HG02852 (cell line): ENCODE measurements at regions not wholly inside any gene's neighbourhood (a gene's known extent, or its start where the extent isn't known, plus 50 kb on each side); places are given as distances from the start of the nearest gene placed in this dataset.

ENCODE experiments used
- ATAC-seq: cut with Tn5 transposase; IDR thresholded peaks from one replicate; pipeline ENCODE4 v1.9.1; 2021; ENCODE audit warnings: mild to moderate bottlenecking, moderate library complexity; ENCODE audit not compliant: unreplicated experiment

GRCh38 chr18:39698436-39698835 lies 2132.8 kb upstream of the CELF4 start:
- ATAC-seq, result no peak

GRCh38 chr18:39693359-39693758 lies 2127.8 kb upstream of the CELF4 start:
- ATAC-seq, result no peak

- ATAC-seq, result no peak
These were observed 2126.9 kb upstream of the CELF4 start for GRCh38 chr18:39692367-39693015.

- no peak for ATAC-seq
These were observed 2119.8 kb upstream of the CELF4 start for GRCh38 chr18:39685303-39685902.

- ATAC-seq, result no peak
These were observed 2115.5 kb upstream of the CELF4 start for GRCh38 chr18:39681061-39681460.

- ATAC-seq, result no peak
These were observed 2110.3 kb upstream of the CELF4 start for GRCh38 chr18:39675906-39676305.

- no peak for ATAC-seq
These were observed 2109.8 kb upstream of the CELF4 start for GRCh38 chr18:39675368-39675767.

- ATAC-seq, result no peak
These were observed 2106.6 kb upstream of the CELF4 start for GRCh38 chr18:39672171-39672570.

- no peak for ATAC-seq
These were observed 2102.3 kb upstream of the CELF4 start for GRCh38 chr18:39667905-39668304.

- ATAC-seq, result no peak
These were observed 2100.9 kb upstream of the CELF4 start for GRCh38 chr18:39666541-39666940.

- ATAC-seq, result no peak
These were observed 2096.3 kb upstream of the CELF4 start for GRCh38 chr18:39661856-39662366.

GRCh38 chr18:39660141-39660540 lies 2094.5 kb upstream of the CELF4 start:
- no peak for ATAC-seq

GRCh38 chr18:39655341-39655740 lies 2089.7 kb upstream of the CELF4 start:
- ATAC-seq, result no peak

GRCh38 chr18:39653221-39653620 lies 2087.6 kb upstream of the CELF4 start:
- no peak for ATAC-seq

GRCh38 chr18:39648616-39649015 lies 2083.0 kb upstream of the CELF4 start:
- ATAC-seq, result no peak

GRCh38 chr18:39647627-39648534 lies 2082.3 kb upstream of the CELF4 start:
- ATAC-seq, result no peak

GRCh38 chr18:39638224-39638623 lies 2072.6 kb upstream of the CELF4 start:
- no peak for ATAC-seq

- no peak for ATAC-seq
These were observed 2071.3 kb upstream of the CELF4 start for GRCh38 chr18:39636931-39637330.

- no peak for ATAC-seq
These were observed 2070.4 kb upstream of the CELF4 start for GRCh38 chr18:39635966-39636365.

GRCh38 chr18:39635192-39635591 lies 2069.6 kb upstream of the CELF4 start:
- no peak for ATAC-seq

GRCh38 chr18:39627936-39628335 lies 2062.3 kb upstream of the CELF4 start:
- ATAC-seq, result no peak

GRCh38 chr18:39624961-39625360 lies 2059.4 kb upstream of the CELF4 start:
- no peak for ATAC-seq
